IPS-18a (cell line): ENCODE measurements at regions not wholly inside any gene's neighbourhood (a gene's known extent, or its start where the extent isn't known, plus 50 kb on each side); places are given as distances from the start of the nearest gene placed in this dataset.

Source experiments
- H3K27ac ChIP-seq: one replicate; pipeline ENCODE4 v1.5.1; 2013; ENCODE audit warnings: low read length
- H3K27me3 ChIP-seq: one replicate; pipeline ENCODE4 v1.6.1; 2013; ENCODE audit warnings: mild to moderate bottlenecking, low read length; ENCODE audit not compliant: control insufficient read depth, insufficient read depth
- H3K36me3 ChIP-seq: one replicate; pipeline ENCODE4 v1.6.1; 2013; ENCODE audit warnings: low read depth, low read length; ENCODE audit not compliant: control insufficient read depth
- H3K4me1 ChIP-seq: one replicate; pipeline ENCODE4 v1.6.1; 2013; ENCODE audit warnings: low read depth, low read length; ENCODE audit not compliant: control insufficient read depth
- H3K4me3 ChIP-seq: one replicate; pipeline ENCODE4 v1.5.1; 2013; ENCODE audit warnings: low read length
- H3K9ac ChIP-seq: one replicate; pipeline ENCODE4 v1.6.1; 2013; ENCODE audit warnings: mild to moderate bottlenecking, low read length, moderate library complexity
- H3K9me3 ChIP-seq: one replicate; pipeline ENCODE4 v1.6.1; 2013; ENCODE audit warnings: low read depth, low read length; ENCODE audit not compliant: control insufficient read depth

DNA sequence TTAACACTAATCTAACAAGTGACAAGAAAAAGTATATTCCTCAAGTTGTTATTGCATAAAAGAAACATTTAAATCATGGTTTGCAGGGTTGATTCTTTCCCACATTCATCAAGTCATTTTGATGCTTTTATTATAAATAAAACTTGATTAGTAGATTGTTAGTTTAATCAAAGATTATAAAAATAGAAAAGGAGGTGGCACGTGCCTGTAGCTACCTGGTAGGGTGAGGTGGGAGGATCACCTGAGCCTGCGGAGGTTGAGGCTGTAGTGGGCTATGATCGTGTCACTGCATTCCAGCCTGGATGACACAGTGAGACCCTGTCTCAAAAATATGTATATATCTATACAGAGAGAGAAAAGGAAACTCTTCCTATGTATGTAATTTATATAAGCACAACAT is 433.2 kb upstream of the RGS6 start:
- Histone ChIP-seq H3K4me3 (no peak overlapping the region), H3K36me3 (no peaks in the 10 kb centered on the region), H3K4me1 (no peaks in the 10 kb centered on the region), H3K9ac (no peak overlapping the region), H3K27ac (no peak overlapping the region), H3K9me3 (no peaks in the 10 kb centered on the region), H3K27me3 (no peaks in the 10 kb centered on the region)

DNA sequence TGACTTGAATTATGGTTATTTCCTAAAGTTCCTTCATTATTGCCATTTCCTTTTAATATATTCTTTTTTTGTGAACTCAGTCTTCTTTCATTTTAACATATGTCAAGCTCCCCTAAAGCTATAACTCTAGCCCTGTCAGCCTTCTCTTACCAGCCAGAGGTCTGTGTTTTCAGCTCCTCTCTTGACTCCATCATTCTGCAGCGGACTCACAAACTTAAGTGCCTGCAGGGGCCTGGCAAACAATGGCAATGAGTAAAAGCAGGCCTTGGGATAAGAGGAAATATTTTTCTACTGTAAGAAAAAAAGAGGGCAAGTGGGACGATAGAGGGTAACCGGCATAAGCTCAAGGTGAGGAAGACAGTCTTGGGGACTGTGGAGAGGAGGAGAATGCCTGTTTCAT is 424.5 kb upstream of the RGS6 start:
- H3K27ac ChIP-seq, result no peak overlapping the region

DNA sequence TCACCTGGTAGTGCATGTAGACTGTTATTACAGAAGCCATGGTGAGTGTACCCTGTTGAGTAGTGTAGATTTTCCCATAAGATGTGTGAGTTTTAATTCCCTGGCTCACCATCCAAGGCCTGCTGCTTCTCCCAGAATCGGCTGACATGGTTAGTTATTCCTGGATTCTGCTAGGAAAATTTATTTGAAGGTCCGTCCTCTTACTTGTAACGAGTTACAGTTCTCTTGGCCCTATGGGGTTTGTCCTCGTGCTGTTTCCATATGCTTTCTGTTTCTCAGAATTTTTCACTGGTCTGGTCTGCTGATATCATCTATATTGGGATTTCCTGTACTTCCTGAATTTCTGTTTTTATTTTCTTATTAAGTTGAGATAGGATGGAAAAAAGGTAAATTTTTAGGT is 423.3 kb upstream of the RGS6 start:
- peaks cover 6% of the 10 kb centered on the region for H3K36me3 ChIP-seq
- H3K27ac ChIP-seq, result no peak overlapping the region
- peaks cover 5% of the 10 kb centered on the region for H3K4me1 ChIP-seq
- no peaks in the 10 kb centered on the region for H3K9me3 ChIP-seq
- H3K27me3 ChIP-seq, result no peaks in the 10 kb centered on the region
- no peak overlapping the region for H3K9ac ChIP-seq
- no peak overlapping the region for H3K4me3 ChIP-seq

More for the DNA sequence above, 424.5 kb upstream of the RGS6 start:
- no peak overlapping the region for H3K9ac ChIP-seq
- peaks cover 5% of the 10 kb centered on the region for H3K4me1 ChIP-seq
- H3K36me3 ChIP-seq, result peaks cover under 1% of the 10 kb centered on the region
- H3K9me3 ChIP-seq, result no peaks in the 10 kb centered on the region
- H3K4me3 ChIP-seq, result no peak overlapping the region
- no peaks in the 10 kb centered on the region for H3K27me3 ChIP-seq

DNA sequence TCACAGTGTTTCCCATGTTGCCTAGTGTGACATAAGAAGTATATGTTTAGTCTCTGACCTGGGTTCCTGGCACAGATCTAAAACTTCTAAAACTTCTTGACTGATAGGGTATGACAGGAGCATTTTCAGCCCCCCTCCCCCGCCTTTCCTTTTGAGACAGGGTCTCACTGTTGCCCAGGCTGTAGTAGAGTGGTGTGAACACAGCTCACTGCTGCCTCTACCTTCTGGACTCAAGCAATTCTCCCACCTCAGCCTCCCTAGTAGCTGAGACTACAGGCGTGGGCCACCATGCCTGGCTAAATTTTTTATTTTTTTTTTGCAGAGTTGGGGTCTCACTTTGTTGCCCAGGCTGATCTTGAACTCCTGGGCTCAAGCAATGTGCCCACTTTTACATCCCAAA is 421.1 kb upstream of the RGS6 start:
- peaks cover 16% of the 10 kb centered on the region for H3K36me3 ChIP-seq
- H3K9me3 ChIP-seq, result no peaks in the 10 kb centered on the region
- H3K4me1 ChIP-seq, result peaks cover 5% of the 10 kb centered on the region
- H3K27ac ChIP-seq, result no peak overlapping the region
- H3K9ac ChIP-seq, result no peak overlapping the region
- H3K27me3 ChIP-seq, result no peaks in the 10 kb centered on the region
- H3K4me3 ChIP-seq, result no peak overlapping the region

DNA sequence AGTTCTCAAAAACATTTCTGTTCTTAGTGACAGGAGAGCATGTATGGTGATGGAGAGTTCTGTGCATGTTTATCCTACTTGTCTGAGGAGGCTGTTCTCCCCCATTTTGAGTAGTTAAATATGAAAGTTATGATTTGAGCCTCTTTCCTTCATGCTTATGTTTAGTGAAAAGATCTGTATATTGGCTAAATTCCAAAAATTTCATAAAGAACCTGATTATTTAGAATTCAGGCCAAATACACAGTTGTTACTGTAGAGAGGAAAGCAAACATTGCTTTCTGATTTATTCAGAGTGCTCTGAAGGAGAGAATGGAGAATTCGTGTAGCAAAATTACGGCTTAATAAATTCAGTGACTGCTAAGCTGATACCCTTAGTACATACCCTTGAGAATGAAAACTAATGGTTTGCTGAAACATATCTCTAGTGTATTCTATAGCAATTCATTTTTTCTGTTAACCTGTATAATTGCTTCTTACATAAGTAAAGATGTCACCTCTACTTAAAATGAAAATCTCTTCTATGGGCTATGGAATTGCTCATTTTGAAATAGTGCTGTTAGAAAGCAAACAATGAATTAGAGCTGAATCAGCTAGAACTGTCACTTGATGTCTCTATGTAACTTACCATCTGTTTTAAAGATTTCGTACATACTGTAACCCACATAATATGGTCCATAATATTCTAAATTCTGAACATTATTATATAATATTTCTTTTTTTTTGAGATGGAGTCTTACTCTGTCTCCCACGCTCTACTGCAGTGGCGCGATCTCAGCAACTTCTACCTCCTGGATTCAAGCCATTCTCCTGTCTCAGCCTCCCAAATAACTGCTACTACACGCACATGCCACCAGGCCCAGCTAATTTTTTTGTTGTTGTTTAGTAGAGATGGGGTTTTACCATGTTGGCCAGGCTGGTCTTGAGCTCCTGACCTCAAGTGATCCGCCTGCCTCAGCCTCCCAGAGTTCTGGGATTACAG is 417.0 kb upstream of the RGS6 start:
- no peaks in the 10 kb centered on the region for H3K27me3 ChIP-seq
- H3K9ac ChIP-seq, result no peak overlapping the region
- H3K36me3 ChIP-seq, result peaks cover 16% of the 10 kb centered on the region
- H3K4me1 ChIP-seq, result peaks cover 5% of the 10 kb centered on the region
- no peak overlapping the region for H3K4me3 ChIP-seq
- H3K27ac ChIP-seq, result no peak overlapping the region
- H3K9me3 ChIP-seq, result no peaks in the 10 kb centered on the region

DNA sequence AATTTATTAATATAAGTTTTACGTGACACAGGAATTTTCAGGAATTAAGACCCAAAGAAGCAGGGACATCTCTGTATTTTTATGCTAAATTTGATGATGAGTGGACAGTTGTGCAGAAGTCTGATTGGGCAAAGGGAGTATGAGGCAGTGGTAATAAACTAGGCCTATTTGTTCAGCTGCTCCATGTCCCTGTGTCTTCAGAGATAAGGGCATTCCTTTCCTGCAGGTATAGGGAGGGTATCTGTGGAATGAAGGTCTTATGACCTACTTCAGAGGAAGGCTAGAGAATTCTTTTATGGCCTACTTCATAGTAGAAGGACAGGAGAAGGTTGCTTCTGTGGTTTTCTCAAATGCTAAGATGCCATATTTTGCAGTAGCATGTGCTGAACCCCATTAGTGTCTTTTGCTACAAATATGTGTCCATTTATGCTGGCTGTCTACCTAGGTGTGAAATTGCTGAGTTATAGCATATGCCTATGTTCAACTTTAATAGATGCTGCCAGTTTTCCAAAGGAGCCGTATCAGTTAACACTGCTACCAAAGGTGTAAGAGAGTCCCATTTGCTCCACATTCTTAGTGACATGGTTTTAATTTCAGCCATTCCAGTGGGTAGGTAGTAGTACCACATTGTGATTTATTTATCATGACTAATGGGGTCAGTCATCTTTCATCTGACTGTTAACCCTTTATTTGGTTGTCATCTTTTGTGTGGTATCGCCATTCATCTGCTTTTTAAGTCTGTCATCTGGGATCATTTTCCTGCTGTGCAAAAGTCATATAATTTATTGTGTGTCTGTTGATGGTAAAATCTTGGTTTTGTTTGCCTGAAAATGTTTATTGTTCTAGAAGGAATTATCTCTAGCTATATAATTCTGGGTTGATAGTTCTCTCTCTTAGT is 410.7 kb upstream of the RGS6 start:
- H3K9me3 ChIP-seq, result no peaks in the 10 kb centered on the region
- no peaks in the 10 kb centered on the region for H3K36me3 ChIP-seq
- no peak overlapping the region for H3K4me3 ChIP-seq
- no peak overlapping the region for H3K9ac ChIP-seq
- H3K27ac ChIP-seq, result no peak overlapping the region
- H3K27me3 ChIP-seq, result no peaks in the 10 kb centered on the region
- no peaks in the 10 kb centered on the region for H3K4me1 ChIP-seq

DNA sequence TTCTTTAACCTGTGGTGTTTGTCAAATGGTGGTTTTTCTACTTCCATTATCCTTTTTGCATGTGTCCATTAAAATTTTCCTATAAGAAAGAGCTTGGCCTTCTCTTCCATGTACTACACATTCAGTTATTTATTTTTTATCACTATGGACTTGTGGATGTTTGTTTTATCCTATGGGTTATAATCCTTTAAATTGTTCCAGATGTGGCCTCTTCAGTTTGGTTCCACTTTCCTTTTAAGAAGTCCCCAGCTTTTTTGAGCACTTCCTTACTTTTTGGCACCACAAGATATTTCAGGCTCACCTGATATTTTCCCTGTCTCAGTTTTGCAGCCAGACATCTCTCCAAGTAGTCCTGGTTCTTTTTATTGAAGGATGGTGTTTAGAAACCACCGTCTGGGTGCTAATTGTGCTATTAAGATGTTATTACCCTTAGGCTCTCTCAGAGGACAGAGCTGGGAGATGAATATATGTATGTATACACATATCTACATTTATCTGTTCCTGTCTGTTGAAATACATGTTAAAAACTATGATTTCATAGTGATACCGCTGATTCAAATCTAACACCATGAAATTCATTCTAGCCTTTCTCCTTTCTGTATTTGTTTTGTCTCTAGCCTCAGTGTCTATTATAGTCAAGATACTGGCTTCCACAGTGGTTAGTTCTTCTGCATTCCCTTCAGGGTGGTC is 408.5 kb upstream of the RGS6 start:
- no peak overlapping the region for H3K27ac ChIP-seq
- H3K4me1 ChIP-seq, result no peaks in the 10 kb centered on the region
- no peaks in the 10 kb centered on the region for H3K27me3 ChIP-seq
- no peak overlapping the region for H3K9ac ChIP-seq
- no peaks in the 10 kb centered on the region for H3K36me3 ChIP-seq
- H3K9me3 ChIP-seq, result no peaks in the 10 kb centered on the region
- H3K4me3 ChIP-seq, result no peak overlapping the region

DNA sequence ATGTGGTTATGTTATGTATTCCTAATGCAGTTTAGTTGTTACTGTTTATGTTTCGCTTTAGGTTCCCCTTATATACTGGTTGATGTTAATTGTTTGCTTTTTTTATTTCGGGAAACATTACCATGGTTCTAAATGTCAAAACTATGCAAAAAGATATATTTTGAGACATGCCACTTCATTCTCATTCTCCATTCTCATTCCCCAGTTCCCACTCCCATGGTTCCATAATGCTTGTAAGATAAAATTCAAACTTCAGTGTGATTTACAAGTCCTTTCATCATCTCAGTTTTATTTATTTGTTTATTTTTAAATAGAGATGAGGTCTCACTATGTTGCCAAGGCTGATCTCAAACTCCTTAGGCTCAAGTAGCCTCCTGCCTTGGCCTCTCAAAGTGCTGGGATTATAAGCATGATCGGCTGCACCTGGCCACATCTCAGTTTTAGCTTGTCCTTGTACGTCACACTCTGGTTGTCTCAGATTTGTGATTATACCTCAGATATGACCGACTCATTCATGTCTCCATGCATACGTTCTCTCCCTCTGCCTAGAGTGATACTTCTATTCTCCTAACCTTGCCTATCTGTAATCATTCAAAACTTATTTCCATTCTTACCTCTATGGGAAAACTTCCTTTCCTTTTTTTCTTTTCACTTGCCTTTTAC is 407.8 kb upstream of the RGS6 start:
- H3K4me1 ChIP-seq, result no peaks in the 10 kb centered on the region
- no peak overlapping the region for H3K9ac ChIP-seq
- no peaks in the 10 kb centered on the region for H3K36me3 ChIP-seq
- no peaks in the 10 kb centered on the region for H3K27me3 ChIP-seq
- no peak overlapping the region for H3K4me3 ChIP-seq
- H3K9me3 ChIP-seq, result no peaks in the 10 kb centered on the region
- H3K27ac ChIP-seq, result no peak overlapping the region

DNA sequence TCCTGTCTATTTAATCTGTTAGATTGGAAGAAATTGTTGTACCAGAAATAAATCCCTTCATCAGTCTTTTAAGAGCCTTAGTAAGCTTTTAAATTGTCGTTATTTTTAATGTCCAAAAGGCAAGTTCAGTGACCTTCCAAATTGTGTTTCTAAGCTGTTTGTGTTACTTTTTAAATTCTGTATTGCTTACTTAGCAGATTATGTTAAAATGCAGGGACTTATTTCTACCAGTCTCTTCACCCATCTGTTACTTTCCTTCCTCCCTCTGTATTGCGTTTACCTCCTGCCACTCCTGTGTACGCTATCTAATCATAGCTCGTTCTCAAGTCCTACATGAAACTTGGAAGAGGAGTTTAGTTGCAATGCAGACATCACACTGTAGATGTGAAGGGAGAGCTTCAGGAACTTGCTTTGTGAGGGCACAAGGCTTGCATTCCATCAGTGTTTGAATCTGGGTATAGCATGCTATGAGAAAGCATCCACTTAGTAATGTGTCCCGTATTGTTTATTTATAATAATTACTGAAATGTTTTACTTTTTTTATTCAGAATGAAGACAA is 406.5 kb upstream of the RGS6 start:
- H3K36me3 ChIP-seq, result no peaks in the 10 kb centered on the region
- no peaks in the 10 kb centered on the region for H3K27me3 ChIP-seq
- no peak overlapping the region for H3K9ac ChIP-seq
- no peak overlapping the region for H3K27ac ChIP-seq
- H3K9me3 ChIP-seq, result no peaks in the 10 kb centered on the region
- H3K4me3 ChIP-seq, result no peak overlapping the region
- no peaks in the 10 kb centered on the region for H3K4me1 ChIP-seq

DNA sequence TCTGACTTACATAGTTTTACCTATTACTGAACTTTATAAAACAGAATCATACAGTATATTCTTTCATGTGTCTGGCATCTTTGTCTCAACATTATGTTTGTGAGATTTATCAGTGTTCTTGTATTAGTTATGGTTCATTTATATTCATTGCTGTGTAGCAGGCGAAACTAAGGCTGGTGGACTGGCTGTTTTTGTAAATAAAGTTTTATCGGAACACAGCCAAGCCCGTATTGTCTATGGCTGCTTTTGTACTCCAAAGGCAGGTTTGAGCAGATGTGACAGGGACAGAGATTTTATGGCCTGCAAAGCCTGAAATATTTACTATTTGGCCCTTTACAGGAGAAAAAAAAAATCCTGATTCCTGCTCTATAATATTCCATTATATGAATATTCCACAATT is 405.8 kb upstream of the RGS6 start:
- Histone ChIP-seq H3K36me3 (no peaks in the 10 kb centered on the region), H3K4me1 (no peaks in the 10 kb centered on the region), H3K9me3 (no peaks in the 10 kb centered on the region), H3K4me3 (no peak overlapping the region), H3K9ac (no peak overlapping the region), H3K27ac (no peak overlapping the region), H3K27me3 (no peaks in the 10 kb centered on the region)
